SU-DHL-6 (cell line): ENCODE measurements at regions not wholly inside any gene's neighbourhood (a gene's known extent, or its start where the extent isn't known, plus 50 kb on each side); places are given as distances from the start of the nearest gene placed in this dataset.

Experiments used
- EZH2phosphoT487 ChIP-seq: fragments of 200-600 bp; sonication (generic), shearing (Covaris generic); conservative IDR thresholded peaks from 2 replicates; pipeline ENCODE4 v1.6.1; 2018; ENCODE audit warnings: mild to moderate bottlenecking, antibody characterized with exemption, low read length, moderate library complexity, mixed read lengths
- TF ChIP-seq, protein P1 (sequence below): fragments of 200-600 bp; sonication (generic); IDR thresholded peaks from one replicate; pipeline ENCODE4 v1.5.1; 2017; ENCODE audit warnings: antibody characterized with exemption, mild to moderate bottlenecking, low read length, moderate library complexity; ENCODE audit not compliant: insufficient read depth, poor library complexity, severe bottlenecking

DNA sequence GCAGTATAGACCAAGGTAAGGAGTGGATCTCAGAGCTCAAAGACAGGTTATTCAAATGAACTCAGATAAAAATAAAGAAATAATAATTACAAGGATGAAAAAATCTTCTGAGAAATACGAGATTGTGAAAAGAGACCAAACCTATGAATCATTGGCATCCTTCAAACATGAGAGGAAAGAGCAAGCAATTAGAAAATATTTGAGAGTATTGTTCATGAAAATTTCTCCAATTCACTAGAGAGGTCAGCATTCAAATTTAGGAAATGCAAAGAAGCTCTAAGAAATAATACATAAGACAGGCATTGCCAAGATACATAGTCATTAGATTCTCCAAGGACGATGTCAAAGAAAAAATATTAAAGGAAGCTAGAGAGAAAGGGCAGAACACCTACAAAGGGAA is 93.5 kb upstream of the GALNTL6 start:
- TF ChIP-seq, protein P1, sequence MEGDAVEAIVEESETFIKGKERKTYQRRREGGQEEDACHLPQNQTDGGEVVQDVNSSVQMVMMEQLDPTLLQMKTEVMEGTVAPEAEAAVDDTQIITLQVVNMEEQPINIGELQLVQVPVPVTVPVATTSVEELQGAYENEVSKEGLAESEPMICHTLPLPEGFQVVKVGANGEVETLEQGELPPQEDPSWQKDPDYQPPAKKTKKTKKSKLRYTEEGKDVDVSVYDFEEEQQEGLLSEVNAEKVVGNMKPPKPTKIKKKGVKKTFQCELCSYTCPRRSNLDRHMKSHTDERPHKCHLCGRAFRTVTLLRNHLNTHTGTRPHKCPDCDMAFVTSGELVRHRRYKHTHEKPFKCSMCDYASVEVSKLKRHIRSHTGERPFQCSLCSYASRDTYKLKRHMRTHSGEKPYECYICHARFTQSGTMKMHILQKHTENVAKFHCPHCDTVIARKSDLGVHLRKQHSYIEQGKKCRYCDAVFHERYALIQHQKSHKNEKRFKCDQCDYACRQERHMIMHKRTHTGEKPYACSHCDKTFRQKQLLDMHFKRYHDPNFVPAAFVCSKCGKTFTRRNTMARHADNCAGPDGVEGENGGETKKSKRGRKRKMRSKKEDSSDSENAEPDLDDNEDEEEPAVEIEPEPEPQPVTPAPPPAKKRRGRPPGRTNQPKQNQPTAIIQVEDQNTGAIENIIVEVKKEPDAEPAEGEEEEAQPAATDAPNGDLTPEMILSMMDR: no peak
- TF ChIP-seq EZH2phosphoT487: no peak
